ENCODE measurements at regions not wholly inside any gene's neighbourhood (a gene's known extent, or its start where the extent isn't known, plus 50 kb on each side); places are given as distances from the start of the nearest gene placed in this dataset.

- 52 to 68% methylated on average over 2 of the region's 2 CpGs for whole genome bisulfite sequencing, 2 donors
- no peak for ATAC-seq (ENCODE audit: insufficient read depth, low FRiP score)
- H3K36me3 ChIP-seq (ENCODE audit: control insufficient read depth in 4 of 4, insufficient read depth in 4 of 4, low read length in 4 of 4): no peaks in the 10 kb centered on the region
- no peak for TF ChIP-seq CTCF (IDR thresholded peaks at IDR 0.05; ENCODE audit: control extremely low read depth, extremely low read depth)
- no peaks in the 10 kb centered on the region for H3K9me3 ChIP-seq (ENCODE audit: control insufficient read depth in 4 of 4, insufficient read depth in 3 of 4, low read length in 3 of 4)
- no peak overlapping the region for H3K4me3 ChIP-seq
- no peak overlapping the region for H3K27ac ChIP-seq (ENCODE audit: low read depth in 1 of 2, low read length in 1 of 2)
- no peaks in the 10 kb centered on the region for H3K4me1 ChIP-seq (ENCODE audit: control insufficient read depth in 5 of 5, insufficient read depth in 5 of 5, low read length in 5 of 5)
- DNase-seq: no peak
- no peak overlapping the region for H3K9ac ChIP-seq (ENCODE audit: insufficient read depth in 1 of 2, low read length in 2 of 2)
- H3K27me3 ChIP-seq (ENCODE audit: control insufficient read depth in 3 of 3, insufficient read depth in 3 of 3, low read length in 2 of 3): no peaks in the 10 kb centered on the region
Observed at GRCh38 chr2:150705767-150706166, 218.3 kb upstream of the RND3 start.

GRCh38 chr2:150705357-150705756, 217.9 kb upstream of the RND3 start:
- no peaks in the 10 kb centered on the region for H3K36me3 ChIP-seq (ENCODE audit: control insufficient read depth in 4 of 4, insufficient read depth in 4 of 4, low read length in 4 of 4)
- ATAC-seq (ENCODE audit: insufficient read depth, low FRiP score): no peak
- no peak for TF ChIP-seq CTCF (IDR thresholded peaks at IDR 0.05; ENCODE audit: control extremely low read depth, extremely low read depth)
- DNase-seq: no peak
- no peaks in the 10 kb centered on the region for H3K27me3 ChIP-seq (ENCODE audit: control insufficient read depth in 3 of 3, insufficient read depth in 3 of 3, low read length in 2 of 3)
- no peak overlapping the region for H3K4me3 ChIP-seq
- no peak overlapping the region for H3K9ac ChIP-seq (ENCODE audit: insufficient read depth in 1 of 2, low read length in 2 of 2)
- no peaks in the 10 kb centered on the region for H3K9me3 ChIP-seq (ENCODE audit: control insufficient read depth in 4 of 4, insufficient read depth in 3 of 4, low read length in 3 of 4)
- H3K27ac ChIP-seq (ENCODE audit: low read depth in 1 of 2, low read length in 1 of 2): no peak overlapping the region
- no peaks in the 10 kb centered on the region for H3K4me1 ChIP-seq (ENCODE audit: control insufficient read depth in 5 of 5, insufficient read depth in 5 of 5, low read length in 5 of 5)
- WGBS, 2 donors: 85 to 89% methylated on average over 2 of the region's 2 CpGs

GRCh38 chr2:150702791-150703190, 215.3 kb upstream of the RND3 start:
- no peak for DNase-seq
- no peak for ATAC-seq (ENCODE audit: insufficient read depth, low FRiP score)
- no peaks in the 10 kb centered on the region for H3K9me3 ChIP-seq (ENCODE audit: control insufficient read depth in 4 of 4, insufficient read depth in 3 of 4, low read length in 3 of 4)
- H3K4me3 ChIP-seq: no peak overlapping the region
- 85 to 88% methylated on average over 2 of the region's 2 CpGs for WGBS, 2 donors
- no peaks in the 10 kb centered on the region for H3K4me1 ChIP-seq (ENCODE audit: control insufficient read depth in 5 of 5, insufficient read depth in 5 of 5, low read length in 5 of 5)
- no peak overlapping the region for H3K9ac ChIP-seq (ENCODE audit: insufficient read depth in 1 of 2, low read length in 2 of 2)
- TF ChIP-seq CTCF (IDR thresholded peaks at IDR 0.05; ENCODE audit: control extremely low read depth, extremely low read depth): no peak
- no peak overlapping the region for H3K27ac ChIP-seq (ENCODE audit: low read depth in 1 of 2, low read length in 1 of 2)
- no peaks in the 10 kb centered on the region for H3K27me3 ChIP-seq (ENCODE audit: control insufficient read depth in 3 of 3, insufficient read depth in 3 of 3, low read length in 2 of 3)
- no peaks in the 10 kb centered on the region for H3K36me3 ChIP-seq (ENCODE audit: control insufficient read depth in 4 of 4, insufficient read depth in 4 of 4, low read length in 4 of 4)

Data from lung (tissue), 11 donors.